Left forelimb (tissue), 1 donor: ENCODE measurements at regions not wholly inside any gene's neighbourhood (a gene's known extent, or its start where the extent isn't known, plus 50 kb on each side); places are given as distances from the start of the nearest gene placed in this dataset.
"Not testable (repeated sequence)": the region's sequence is repeated elsewhere in the genome, so short reads cannot be mapped to it uniquely, and the experiment has no call there.

Experiments used
- DNase-seq: peaks from one replicate; pipeline ENCODE4 v3.0.0-alpha.2; 2018; ENCODE audit warnings: low spot score

DNA sequence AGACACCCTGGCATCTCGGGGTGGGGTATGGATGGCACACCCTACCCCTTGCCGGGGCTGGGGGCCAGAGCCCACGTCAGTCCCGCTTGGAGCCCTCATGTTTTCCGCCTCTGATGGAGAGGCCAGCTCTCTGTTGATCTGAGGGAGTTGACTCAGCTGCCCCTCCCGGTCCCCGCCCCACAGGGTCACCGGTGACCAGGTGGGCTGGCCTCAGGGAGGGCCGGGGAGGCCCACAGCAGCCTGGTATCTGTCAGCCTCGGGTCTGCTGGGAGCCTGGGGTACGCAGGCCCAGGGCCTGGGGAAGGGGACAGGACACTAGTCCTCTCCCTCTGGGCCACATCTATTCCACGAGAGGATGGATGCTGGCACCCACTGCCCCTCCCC, 109.5 kb upstream of the CIBAR2 start:
- DNase-seq = no peak

DNA sequence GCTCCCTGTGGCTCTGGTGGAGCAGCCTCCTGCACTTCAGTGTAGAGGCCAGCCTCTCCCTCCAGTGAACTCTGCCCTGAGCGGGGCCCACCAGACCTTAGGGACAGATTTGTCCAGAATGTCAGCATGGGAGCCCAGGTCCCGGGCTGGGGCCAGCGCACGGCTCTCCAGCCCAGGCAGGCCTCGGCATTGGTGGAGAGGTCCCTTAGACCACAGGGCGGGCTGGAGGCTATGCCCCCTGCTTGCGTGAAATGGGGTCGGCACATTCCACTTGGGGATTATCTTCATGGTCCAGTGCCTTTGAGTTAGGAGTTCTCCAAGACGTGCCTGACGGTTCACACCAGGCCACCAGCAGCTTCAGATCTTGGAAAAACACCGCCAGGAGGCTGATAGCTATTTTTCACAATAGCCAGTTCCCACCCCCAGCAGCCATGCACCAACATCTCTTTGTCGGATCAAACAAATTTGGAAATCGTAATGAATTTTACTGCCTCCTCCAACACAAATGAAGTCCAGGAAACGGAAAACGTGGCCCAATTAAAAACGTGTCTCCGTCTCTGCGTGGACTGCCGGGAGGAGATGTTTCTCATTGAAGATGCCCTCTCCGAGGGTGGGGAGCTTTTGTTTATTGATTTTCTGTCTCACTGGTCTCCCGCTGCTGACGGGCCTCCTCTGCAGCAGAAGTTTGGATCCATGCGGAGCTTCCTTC, 110.0 kb upstream of the CIBAR2 start:
- DNase-seq = no peak

DNA sequence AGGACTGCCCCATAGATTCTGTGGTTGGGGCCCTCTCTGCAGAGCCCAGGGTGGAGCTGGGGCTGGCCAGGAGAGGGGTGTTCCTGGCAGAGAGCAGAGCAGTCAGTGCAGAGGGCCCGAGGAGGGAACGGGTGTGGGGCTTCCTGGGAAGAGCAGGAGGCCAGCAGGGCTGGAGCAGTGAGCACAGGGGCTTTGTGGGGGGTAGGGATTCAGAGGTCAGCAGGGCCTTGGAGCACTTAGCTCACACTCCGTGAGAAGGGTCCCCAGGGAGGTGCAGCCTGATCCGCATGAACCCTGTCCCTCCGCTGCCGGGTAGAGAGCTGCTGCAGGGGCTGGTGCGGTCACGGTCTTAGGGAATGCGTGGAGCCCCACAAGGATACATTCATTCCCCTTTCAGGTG, 113.0 kb upstream of the CIBAR2 start:
- no peak for DNase-seq

DNA sequence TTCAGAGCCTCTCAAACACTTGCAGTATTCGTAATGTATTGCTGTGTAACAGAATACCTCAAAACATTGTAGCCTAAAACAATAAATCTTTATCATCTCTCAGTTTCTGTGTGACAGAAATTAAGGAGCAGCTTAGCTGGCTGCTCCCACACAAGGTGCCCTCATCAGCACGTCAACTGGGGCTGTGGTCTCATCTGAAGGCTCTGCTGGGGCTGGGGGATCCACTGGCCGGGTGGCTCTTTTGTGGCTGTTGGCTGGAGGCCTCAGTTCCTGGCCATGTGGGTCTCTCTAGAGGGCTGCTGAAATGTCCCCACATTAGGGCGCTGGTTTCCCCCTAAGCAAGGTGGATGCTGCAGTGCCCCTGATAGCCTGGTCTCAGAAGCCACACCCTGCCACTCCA, 113.4 kb upstream of the CIBAR2 start:
- no peak for DNase-seq

DNA sequence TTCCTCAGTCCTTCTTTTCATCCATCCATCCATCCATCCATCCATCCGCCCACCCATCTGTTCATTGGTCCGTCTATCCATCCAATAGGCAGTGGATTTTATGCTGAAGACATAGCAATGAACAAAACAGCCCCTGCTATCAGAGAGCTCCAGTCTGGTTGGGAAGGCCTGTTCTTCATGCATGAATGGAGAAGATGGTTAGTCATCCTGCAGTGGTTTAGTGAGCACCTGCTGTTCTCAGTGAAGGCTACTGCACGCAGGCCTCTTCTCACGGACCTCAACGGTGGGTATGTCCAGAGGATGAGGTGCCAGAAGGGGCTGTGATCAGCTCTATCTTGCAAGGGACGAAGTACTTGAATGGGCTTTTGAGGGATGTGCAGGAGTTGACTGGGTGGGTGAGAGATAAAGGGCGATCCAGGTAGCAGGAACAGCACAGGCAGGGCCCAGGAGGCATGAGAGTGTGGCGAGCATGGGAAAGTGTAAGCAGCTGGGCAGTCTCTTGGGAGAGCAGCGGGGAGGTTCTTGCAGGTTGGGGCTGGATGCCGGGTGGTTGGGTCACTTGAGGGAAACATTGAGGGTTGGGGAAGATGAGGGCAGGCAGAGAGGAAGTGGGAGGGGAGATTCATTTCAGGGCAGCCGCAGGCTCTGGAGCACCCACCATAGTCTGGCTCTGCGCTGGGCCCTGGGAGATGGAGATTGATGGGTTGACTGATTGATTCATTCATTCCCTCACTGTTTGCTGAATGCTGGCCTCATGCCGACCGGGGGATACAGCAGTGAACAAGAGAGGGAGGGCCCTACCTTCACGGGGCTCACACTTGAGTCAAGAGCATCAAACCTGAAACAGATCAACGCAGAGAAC, 115.0 kb upstream of the CIBAR2 start:
- DNase-seq = no peak

DNA sequence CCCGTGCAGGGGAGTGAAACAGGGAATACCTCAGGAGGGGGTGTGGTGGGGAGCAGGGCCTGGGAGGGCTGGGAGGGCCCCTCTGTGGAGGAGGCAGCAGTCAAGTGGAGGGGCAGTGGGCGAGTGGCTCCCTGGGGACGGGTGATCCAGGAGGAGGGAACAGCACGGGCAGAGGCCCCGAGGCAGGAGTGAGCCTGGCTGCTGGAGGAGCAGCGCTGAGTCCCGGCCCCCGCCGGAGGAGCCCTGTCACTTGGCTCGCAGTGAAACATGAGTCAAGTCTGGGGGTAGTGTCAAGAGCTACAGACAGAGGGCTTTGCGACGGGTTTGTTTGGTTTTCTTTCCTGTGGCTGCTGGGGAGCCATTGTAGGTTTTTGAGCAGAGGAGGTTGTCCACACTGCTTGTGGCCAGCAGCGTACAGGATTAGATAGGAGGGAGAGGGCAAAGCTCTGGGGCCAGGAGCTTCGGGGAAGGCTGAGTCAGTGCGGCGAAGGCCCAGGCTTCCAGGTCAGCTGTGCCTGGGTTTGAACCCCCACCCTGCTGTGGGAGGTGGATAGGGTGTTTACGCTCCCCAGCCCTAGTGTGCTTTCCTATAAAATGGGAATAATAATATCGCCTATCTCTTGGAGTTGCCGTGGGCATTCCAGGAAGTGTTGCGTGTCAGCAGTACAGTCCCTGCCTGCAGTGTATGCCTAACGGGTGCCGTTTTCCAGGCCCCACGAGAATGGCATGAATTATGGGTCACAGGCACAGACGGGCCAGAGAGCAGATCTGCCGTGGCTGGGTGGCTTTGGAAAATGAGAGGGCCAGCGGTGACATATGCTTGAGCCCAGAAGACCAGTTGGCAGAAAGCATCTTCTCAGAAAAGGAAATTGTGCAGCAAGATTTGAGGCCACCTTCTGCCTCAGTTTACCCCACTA, 115.9 kb upstream of the CIBAR2 start:
- DNase-seq = no peak

DNA sequence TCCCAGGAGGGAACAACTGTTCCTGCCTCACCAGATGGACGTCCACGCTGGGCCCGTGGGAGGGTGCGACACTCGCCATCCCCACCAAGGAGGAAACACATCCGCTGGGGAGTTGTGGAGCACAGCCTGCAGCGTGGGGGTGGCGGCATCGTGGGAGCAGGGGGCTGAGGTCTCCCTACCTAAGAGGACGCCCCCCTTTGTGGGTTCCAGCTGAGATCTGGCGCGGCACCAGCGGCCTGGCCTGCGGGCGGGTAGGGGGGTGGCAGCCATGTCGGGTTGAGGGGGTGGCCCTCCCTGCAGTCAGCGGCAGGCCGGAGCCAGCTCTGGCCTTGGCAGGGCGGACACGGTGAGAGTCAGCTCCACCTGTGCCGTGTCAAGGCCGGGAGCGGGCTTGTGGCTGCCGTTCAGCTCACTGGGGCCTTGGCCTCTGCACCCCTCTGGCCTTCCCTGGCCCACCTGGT, 116.7 kb upstream of the CIBAR2 start:
- no peak for DNase-seq

DNA sequence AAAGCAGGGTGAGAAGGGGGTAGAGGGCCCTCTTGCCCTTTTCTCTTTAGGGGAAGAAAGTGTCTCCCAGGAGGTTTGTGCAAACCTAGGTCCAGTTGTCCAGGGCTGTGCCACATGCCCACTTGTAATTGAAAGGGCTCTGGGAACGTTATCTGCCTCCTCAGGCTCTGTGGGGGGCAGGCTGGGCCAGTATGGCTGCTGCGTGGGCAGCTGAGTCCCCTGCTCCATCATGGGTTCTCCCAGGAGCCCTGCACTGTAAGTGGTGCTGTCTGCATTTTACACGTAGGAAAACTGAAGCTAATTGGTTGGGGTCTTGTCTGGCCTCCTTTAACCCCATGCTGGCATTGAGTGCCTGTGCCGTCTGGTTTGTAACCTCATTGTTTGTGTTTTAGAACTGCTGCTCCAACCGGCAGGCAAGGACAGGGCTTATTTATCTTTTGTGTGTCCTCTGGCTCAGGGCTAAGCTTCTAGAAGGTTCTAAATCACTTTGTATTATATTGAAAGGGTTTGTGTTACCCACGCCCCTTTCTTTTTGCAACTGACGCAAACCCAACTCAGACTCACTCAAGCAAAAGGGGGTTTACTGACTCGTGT, 117.7 kb upstream of the CIBAR2 start:
- no peak for DNase-seq

DNA sequence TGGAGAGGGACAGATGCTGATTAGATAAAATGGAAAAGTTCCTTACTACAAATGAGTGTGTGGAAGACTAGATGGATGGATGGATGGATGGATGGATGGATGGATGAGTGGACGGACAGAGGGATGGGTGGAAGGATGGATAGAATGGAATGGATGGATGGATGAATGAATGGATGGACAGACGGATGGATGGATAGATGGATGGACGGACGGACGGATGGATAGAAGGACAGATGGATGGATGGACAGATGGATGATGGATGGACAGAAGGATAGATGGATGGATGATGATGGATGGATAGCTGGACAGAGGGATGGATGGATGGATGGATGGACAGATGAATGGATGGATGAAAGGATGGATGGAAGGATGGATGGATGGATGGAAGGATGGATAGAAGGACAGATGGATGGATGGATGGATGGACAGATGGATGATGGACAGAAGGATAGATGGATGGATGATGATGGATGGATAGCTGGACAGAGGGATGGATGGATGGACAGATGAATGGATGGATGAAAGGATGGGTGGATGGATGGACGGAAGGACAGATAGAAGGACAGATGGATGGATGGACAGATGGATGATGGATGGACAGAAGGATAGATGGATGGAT, 118.6 kb upstream of the CIBAR2 start:
- not testable (repeated sequence) for DNase-seq

DNA sequence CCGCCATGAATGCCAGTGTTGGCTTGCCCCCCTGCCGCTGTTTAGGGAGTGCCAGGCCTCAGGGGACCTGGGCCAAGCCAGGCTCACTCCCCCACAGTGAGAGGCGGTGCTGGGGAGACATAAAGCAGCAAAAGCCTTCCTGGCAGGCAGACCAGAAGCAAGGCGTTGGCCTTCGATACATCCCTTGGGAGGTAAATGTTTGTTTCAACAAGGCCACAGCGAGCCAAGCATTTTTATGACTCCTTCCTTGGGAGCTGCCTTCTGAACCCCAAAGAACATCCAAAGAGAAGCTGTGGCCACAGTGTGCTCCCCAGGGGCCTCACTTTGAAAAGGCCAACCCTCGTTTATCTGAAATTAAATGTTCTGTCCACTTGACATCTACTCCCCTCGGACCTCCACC, 119.7 kb upstream of the CIBAR2 start:
- DNase-seq = no peak

DNA sequence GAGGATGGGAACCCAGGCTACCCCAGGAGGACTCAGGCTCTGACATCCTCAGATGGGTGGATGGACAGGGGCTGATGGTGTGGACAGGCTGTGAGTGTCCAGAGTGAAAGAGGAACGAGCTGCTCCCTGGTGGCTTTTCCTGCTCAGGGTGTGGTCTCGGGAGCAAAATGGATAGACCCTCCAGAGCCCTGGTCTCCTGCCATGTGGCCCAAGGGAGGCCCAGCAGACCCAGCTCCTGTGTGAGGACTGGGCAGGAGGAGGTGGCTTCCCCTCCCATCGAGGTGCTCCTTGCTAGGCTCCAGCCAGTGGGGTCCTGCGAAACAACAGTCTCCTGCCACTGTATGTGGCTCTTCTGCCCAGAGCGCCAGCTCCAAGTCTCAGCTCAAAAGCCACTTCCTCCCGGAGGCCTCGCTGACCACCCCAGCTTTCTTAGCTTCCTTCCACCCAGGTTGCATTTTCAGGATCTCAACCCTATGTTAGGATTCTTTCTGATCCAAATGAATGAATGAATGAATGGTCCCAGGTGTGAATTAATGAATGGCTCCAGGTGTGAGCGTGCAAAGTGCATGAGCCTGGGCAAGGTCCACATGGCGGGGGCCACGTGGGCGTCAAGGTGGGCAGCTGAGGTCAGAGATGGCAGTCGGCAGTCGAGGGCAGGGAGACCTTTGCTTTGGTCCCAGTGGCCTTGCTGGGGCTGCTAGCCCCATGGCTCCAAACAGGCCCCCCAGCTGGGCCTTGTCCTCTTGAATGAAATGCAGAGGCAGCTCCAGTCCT, 120.3 kb upstream of the CIBAR2 start:
- DNase-seq = no peak

DNA sequence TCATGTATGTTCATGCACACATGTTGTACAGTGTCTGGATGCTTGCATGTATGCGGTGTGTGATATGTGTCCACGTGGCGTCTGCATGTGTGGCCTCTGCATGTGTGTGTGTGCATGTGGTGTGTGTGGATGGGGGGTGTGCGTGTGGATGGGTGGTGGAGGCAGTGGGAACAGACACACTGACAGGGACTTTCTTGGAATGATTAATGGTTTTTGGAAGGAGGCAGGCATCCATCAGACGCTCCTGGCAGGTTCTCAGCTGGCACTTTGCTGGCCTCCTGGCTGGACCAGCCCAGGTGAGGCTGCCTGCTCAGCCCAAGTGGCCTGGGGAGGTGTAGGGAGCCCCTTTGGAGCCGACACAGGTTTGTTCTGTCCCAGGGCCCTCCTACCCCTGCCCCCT, 121.2 kb upstream of the CIBAR2 start:
- no peak for DNase-seq

DNA sequence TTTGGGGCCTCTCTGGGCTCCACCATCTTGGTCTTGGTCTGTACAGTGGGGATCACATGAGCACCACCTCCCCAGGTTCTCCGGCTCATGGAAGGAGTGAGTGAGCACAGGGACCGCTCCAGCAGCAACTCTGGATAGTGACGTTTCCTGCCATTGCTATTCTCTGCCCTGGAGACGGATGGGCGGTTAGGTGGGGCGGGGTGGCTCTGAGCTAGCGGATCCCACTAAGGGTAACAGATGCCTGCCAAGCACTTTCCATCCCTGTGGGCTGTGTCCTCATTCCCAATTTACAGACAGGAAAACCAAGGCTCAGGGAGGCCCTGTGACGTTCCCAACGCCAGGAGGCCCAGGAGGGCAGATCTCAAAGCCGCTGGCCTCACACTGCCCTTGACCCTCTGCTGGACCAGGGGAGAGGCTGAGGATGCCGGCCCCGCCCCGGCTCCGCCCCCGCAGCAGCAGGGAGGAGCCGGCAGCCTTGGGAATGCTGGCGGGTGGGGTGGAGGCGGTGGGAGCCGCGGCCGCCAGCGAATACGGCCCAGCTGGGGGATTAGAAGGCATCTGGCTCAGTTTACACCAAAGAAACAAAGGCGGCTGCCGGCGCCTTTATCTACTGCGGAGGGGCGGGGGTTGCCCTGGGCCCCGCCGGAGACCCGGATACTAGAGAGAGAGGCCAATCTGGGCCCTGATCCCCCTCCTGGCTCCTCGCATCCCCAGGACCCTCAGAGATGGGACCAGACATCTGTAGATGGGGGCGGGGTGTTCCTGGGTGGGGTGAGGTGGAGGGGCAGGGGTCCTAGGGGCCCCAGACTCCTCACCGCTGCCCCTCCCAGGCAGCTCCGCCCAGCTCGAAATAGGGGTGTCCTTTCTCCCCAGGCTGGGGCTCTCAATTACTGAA, 122.3 kb upstream of the CIBAR2 start:
- peak; percentile 88 for DNase-seq

DNA sequence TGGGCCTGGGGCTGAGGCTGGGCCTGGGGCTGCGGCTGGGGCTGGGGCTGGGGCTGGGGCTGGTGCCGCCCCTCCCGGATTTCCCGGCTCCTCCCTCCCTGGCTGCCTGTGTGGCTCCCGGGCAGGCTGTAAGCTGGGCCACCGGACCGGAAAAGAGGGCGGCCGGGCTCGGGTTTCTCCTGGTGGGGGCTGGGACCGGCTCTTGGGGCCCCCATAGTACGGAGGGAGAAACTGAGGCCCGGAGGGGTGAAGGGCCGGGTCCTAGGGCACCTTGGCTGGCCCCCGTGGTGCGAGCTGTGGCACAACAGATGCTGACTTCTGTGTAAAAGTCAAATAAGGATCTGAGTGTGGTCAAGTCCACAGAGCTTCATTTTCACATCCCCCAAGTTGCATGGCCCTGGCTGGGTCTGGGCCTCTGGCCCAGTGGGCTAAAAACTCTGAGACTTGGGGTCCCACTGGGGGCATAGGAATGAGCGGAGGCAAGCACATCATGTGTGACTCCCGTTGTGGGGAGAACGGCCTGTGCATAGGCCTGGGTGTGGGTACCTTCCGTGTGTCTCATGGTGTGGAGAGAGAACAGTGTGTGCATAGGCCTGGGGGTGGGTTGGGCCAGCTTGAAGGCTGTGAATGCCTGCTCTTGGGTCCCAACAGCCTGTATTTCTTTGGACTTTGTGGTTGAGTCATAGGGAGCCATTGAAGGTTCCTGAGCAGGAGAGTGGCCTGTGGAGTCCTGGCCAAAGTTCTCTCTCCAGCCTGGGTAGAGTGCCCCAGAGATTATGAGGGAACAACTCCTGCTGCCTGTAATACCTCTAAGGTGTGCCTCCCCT, 123.9 kb upstream of the CIBAR2 start:
- DNase-seq = no peak

DNA sequence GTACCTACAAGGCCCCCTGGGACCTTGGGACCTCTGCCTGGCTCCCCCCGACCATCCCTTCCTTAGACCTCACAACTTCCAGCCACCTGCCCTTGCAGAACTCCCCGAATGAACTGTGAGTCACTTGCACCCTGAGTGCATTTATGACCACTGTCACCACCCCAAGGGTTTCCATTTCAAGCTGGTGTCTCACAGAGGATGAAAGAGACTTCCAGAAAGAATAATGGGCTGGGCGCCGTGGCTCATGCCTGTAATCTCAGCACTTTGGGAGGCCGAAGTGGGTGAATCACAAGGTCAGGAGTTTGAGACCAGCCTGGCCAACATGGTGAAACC, 124.5 kb upstream of the CIBAR2 start:
- DNase-seq = no peak

DNA sequence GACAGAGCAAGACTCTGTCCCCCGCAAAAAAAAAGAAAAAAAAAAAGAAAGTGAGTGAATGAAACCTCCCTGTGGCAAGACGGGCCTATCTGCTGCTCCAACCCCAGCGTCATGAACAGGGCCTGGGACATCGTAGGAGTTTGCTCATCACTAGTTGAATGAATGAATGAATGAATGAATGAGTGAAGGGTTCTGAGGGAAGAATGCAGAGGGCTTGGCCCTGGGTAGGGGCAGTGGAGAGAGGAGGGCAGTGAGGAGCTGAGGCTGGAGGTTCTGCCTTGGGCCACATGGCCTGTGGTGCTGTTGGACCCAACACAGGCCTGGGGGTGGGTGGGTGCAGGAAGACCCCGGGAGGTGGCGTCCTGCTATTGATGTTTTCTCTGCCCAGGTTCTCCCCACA, 125.5 kb upstream of the CIBAR2 start:
- no peak for DNase-seq

DNA sequence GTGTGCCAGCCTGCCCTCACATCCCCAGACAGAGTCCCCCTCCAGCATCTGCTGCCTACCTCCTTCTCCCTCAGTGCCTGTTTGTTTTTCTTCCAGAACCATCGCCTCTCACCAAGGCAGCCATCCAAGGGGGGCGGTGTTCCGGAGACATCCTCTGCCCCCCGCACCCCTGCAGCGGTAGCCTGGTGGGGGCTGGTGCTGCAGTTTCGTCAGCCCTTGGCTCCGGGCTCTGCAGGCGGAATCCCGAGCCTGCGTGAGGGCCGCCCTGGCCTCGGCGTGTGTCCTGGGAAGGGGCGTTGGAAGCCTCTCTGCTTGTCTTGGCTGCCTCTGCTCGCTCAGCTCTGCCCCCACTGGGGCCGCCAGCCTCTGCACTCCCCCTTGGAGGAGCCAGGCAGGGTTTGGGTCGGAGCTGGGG, 126.0 kb upstream of the CIBAR2 start:
- DNase-seq = peak; percentile 82

DNA sequence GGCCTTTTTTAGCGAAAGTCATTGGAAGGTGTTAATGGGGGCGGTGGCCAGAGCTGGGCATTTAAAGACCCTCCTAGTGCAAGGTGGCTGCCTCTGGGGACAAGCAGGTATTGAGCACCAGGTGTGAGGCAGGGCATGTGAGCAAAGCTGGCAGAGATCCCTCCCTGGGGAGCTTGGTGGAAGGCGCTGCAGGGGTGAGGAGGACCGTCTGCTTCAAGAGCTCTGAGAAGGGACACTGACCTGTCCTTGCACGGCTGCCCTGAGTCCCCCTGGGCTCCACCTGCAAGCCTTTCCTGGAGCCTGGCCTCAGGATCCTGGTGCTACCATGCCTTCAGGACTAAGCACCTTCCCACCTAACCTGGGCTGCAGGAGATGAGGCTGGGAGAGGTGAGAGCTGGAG, 127.0 kb upstream of the CIBAR2 start:
- no peak for DNase-seq

DNA sequence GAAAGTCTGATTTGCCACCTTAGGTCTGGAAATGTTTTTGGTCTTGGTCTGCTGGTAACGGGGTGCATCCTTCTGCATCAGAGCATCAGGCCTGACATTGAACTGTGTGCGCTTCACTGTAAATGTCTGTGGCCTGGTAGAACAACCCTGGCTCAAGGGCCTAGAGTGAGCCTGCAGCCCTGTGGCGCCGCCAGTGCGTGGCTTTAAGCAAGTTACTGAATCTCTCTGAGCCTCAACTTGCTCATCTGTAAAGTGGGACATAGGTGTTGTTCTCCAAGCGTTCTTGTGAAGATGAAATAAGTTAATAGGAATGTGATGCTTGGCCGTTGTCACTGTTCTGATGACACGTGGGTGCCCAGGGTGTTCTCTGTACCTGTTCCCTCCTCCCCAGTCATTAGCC, 127.6 kb upstream of the CIBAR2 start:
- no peak for DNase-seq
